Stimulated activated CD8-positive, alpha-beta memory T cell treated with anti-CD3 and anti-CD28 coated beads, Interleukin-4, amount 100 ng/mL, for 4 hours (primary cell): ENCODE measurements at regions not wholly inside any gene's neighbourhood (a gene's known extent, or its start where the extent isn't known, plus 50 kb on each side); places are given as distances from the start of the nearest gene placed in this dataset.

Experiments
- DNase-seq, 2 donors: peaks; one replicate each; pipeline ENCODE4 v3.0.0-alpha.2; 2020; ENCODE audit warnings: low read depth in 2 of 2, low spot score in 1 of 2

DNA sequence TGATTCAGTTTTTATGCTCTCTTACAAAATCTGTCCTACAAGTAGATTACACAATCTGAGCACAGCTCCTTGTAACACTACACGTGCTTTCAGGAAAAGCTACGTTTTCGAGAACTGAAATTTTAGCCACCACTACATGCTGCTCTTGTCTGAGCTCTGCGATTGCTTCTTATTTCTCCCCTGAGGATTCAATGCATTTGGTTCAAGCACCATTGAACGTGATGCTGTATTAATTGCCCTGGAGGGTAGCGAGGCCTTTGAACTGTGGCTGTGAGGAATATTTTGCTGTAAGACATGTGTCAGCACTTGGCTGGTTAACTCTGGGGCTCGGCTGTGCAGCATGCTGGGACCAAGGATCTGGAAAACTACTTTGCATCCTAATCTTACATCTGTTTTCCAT lies 405.8 kb downstream of the EPHA4 start:
- DNase-seq: no peak

DNA sequence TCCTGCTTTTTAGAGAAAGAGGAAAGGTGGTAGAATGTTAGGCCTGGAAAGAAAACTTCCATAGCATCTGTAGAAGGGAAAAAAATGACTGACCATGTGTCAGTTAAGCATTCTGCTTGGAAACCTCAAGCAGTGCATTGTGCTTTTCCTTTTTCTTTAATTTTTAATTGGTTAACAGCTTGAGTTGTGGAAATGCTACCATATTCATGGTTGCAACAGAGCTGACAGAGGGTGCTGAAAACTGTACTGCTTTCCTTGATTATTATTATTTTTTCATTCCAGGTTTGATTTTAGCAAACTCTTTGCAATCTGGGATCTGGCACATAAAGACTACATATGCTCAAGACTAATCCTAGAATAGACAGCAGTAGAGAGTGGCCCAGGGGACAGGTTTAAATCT lies 404.5 kb downstream of the EPHA4 start:
- DNase-seq: no peak

DNA sequence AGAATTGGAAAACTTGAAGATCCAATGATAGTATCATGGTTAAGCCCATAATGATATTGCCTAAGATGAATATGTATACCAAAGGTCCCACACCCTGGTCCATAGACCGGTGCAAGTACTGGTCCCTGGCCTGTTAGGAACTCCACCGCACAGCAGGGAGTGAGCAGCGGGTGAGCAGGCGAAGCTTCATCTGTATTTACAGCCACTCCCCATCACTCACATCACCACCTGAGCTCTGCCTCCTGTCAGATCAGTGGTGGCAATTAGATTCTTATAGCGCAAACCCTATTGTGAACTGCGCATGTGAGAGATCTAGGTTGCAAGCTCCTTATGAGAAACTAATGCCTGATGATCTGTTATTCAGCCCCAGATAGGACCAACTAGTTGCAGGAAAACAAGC lies 402.4 kb downstream of the EPHA4 start:
- no peak for DNase-seq

DNA sequence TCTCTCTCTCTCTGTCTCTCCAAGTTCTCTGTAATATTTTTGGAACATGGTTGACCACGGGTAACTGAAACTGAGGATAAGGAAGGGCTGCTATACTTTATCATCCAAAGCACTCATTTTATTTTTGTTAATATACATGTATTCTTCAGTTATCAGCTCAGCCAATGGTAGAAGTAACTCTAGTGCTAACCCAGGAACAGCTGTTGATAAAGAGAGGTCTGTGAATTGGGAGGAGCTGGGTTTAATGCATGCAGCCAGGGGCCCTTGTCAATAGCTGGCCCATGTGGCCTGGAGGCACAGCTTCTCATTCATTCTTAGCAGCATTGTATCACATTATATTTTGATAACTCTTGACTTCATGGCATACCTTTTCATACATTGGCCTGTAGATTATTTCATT lies 401.6 kb downstream of the EPHA4 start:
- DNase-seq: no peak

DNA sequence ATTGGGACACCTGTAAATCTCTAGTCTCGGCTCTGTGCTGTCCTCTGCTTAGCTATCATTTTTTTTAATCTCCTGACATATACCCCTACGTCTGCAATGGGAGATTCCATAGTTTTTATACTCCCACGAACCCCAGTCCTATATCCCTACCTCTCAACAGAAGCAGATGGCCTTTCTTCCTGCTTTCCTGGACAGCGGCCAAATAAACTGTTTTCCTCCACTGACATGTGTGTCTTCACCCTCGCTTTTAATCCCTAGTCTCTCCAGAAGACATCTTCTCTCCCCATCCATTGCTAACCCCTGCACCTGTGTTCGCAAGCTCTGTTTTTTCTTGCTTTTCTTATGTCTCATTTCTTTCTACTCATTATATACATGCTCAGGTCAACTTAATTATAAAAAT lies 395.4 kb downstream of the EPHA4 start:
- DNase-seq: no peak

DNA sequence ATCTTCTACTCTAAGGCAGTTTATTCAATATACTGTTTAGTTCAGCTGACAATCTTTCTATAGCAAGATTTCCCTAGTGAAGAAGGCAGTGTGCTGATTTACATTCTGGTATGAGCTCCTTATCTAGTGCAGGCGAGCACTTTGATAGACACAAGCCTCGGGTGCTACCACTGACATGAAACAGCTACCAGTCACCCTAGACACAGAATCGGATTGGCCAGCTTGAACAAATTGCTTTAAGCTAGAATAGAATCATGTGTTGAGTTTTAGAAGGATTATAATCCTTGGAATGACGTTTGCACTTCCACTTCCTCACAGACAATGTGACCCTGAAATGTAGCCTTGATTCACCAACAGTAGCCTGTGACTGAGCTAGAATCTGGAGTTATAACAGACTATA lies 394.0 kb downstream of the EPHA4 start:
- DNase-seq: no peak

DNA sequence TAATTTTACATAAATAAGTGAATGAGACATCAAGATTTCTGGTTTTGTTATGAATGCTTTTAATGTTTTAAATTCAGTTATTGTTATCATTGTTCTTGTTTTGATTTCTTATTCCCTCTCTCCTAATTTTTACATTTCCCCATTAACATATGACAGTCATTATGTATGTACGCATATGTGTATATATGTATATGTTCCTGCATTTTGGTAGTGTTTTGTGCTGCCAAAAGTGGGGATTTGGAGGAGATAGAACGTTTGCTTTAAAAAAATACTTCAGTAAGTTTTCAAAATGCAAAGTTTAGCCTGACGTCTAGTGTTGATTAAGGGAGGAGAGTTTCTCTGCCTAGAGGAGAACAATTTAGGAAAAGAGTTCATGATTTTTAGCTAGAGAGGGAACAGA lies 385.2 kb downstream of the EPHA4 start:
- no peak for DNase-seq

DNA sequence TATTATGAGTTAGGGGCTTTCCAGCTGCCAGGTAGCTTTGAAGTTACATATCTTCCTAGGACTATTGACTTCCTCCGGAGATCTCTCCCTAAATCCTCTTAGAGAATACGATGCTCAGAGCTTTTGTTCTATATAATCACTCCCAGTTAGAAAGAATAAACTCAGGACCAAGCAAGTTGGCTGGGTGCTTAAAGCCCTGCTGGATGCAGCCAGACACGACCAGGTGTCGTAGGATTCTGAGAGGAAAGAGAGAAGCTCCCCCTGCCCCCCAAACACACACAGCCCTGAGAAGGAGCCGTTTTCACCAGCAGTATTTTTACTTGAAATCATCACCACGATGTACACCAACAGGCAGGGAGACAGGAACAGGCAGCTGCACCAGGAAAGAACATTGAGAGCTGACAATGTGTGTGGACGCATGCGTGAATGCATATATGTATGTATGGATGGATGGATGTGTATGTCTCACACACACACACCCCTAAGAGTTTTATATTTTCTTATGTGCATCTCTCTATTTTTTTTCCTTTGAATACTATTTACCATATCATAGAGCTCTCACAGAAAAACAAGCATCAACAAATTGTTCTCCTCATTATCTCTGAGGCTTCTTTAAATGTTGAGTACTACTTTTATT lies 382.6 kb downstream of the EPHA4 start:
- DNase-seq: no peak

DNA sequence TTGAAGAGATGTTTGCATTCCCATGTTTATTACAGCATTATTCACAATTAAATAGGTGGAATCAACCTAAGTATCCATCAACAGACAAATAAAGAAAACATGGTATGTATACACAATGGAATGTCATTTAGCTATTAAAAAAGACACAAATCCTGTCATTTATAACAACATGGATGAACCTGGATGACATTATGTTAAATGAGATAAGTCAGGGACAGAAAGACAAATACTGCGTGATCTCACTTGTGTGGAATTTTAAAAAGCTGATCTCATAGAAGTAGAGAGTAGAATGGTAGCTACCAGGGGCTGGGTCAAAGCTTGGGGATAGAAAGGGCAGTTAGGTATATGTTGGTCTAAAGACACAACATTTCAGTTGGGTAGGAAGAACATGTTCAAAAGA lies 376.3 kb downstream of the EPHA4 start:
- no peak for DNase-seq

DNA sequence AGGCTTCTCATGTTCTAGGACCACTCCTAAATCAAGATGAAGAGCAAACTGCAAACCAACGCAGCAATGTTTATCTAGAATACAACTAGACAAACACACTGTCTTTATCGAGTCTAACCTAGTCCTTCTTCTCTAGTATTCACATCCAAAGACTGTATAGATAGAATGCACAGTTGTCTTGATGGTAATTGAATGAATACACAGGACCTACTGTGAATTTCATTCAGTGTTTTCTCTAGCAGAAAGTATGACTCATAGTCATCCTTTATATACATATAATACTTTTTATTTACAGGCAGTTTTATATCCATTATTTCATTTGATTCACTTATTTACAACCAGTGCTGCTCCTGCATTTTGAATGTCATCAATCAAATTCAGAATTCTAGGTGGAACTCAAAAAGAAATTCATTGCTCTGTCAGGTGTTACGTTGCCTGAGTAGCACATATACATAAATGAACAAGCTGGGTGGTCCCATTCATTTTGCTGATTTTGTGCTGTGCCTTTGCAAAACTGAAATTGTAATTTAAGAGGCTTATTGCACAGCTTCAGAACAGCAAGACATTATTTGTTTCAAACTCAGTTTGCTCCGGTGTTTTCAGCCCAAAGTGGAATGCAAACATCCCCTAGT lies 374.8 kb downstream of the EPHA4 start:
- DNase-seq: no peak

DNA sequence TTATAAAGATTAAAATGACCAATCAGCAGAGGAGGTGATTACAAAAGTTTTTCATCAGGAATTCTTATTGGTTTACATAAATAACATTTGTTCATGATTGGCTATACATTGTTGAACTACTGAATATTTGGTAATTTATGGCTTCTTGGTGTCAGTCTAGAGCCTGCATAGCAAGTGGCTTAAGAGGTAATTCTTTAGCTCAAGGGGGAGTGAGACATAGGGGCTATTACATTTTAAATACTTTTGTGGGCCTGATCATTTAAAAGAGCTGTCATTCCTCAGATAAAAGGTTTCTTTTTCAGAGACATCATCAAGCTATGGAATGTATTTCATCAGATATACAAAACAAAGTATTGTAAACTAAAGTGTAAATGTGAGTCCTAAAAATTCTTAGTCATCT lies 373.8 kb downstream of the EPHA4 start:
- DNase-seq: no peak

DNA sequence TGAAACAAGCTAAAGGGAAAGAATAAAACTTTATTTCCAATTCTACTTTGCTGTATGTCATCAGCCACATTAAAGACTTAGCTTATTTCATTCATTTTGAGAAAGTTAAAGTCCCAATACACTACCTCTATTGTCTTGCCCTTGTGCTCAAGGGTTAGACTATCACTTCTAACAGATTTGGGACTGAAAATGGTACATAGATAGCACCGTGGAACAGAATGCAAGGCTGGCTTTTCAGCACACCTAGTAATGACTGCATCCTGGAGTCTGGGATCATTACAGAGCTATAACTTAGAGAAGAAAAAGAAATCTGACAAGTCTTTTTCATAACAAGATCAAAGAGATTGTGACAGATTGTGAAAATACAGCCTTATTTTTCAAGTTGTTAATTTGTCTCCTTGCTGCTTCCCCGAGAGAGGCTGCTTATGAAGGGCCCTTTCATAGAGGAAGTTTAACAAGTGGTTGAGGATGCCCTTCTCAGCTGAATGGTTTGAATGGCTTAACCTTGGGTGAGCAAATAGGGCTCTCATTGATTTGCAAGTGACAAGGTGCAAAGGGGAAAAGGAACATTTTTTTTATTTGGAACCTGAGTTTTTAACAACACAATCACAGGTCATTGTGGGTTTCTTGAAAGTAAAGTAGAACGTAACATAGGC lies 371.8 kb downstream of the EPHA4 start:
- DNase-seq: no peak

DNA sequence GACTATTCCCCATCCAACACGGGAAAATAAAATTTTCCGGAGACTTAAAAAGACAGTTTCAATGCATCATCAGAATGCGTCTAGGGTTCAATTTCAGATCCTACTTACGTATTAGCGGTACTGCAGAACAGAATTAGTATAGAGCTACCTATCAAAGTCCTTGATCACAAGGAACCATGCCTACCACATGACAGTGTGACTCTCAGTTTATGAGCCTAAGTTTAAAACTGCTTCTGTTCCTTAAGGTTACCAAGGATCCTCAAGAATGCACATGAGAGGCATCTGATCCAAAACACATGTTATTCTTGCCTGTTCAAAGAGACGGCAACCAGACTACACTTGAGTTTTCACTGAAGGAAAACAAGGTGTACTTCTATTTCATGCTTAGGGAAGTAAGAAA lies 369.7 kb downstream of the EPHA4 start:
- DNase-seq: no peak

DNA sequence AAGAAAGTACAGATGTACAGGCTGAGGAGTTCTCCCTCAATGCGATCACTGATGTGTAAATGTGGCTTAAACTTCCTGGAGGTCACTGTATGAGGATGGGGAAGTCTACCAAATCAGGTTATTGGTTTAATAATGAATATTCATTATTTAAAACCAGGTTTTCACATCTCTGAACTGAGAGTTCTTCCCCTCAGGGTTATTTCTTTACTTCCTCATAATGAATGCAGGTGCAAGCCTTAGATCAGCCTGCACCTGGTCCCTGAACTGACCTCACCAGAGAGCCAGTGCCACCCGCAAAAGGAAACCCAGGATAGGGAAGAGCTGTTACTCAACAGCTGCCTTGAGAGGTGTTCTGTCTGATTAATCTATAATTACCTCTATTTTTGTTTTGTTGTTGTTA lies 369.0 kb downstream of the EPHA4 start:
- no peak for DNase-seq

DNA sequence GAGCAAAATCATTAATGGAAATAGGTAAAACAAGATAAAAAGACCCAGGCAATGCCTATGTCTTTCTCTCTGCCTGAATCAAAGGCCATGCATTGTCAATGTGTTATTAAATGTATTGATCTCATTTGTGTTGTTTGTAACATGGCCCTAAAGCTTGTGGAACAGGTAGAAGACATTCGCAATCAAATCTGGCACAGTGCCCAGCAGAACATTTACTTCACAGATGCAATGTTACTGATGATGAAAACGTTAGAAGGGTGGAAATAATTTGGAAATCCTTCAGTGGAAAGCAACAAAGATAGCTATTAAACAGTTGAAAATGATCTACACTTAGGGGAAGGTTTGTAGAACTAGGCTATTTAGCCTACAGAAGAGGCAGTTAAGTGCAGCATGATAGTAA lies 368.2 kb downstream of the EPHA4 start:
- DNase-seq: no peak

DNA sequence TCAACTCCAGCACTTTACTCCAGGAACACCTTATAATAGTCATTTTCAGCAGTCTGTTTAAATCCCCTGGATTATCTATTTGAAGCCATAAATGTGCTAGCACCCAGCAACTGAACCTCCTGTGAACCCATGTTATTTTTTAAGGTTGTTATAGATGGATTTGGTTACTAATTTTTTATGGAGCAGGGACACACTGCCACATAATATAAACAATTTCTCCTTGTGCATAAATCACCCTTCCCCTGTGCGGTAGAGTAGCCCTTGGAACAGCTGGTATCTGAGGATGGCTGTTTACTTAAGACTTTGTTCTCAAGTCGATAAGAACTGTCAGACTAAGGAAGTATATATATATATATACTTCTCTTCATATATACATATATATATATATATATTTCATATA lies 367.4 kb downstream of the EPHA4 start:
- no peak for DNase-seq

DNA sequence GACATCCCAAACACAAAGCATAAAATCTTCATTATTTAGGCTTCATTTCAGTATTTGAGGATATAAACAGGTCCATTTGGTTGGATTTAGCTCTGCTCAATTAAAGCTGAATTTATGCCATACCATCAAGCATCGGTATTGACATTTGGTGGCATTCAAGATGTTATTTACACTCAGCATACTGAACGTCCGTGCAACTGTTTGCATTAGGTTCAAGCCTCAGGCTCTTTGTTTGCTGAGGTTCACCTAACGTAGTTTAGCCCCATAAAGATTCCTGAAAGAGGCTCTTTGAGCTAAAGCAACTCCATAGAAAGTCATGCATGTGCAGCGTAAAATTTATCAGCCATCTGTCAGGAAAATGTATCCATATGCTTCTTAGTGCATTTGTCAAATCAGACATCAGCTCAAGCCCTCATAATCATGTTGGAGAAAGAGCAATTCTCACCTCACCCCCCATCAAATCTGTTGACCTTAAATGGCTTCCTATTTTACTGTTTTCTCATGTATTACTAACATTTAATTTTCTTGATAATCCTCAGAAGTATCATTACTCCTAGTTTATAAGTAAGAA lies 366.9 kb downstream of the EPHA4 start:
- no peak for DNase-seq

DNA sequence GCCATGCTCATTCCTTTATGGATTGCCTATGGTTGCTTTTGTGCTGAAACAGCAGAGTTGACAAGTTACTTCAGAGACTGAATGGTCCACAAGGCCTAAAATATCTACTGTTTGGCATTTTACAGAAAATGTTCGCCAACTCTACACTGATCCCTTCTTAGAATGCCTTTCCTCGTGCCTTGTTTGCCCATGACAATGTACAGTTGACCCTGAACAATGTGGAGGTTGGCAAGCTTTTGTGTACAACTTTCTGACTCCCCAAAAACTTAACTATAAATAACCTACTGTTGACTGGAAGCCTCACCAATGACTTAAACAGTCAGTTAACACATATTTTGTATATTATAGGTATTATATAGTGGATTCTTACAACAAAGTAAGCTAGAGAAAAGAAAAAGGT lies 361.4 kb downstream of the EPHA4 start:
- no peak for DNase-seq

DNA sequence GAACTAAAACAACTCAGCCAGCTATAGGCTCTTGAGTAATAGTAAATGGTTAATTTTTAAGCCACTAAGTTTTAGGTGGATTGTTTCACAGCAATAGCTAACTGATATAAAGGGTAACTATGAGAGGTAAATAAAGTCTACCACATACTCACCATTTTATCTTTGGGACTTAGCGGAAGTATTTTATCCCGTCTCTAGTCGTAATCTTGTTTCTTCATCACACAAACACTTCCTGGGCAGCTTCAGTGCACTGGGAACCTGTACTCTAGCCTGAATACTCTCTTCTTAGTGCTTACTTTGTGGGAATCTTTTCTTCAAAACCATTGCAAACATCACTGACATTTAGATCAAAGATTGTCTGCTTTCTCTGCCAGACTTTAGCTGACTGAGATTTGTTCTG lies 360.5 kb downstream of the EPHA4 start:
- DNase-seq: no peak

DNA sequence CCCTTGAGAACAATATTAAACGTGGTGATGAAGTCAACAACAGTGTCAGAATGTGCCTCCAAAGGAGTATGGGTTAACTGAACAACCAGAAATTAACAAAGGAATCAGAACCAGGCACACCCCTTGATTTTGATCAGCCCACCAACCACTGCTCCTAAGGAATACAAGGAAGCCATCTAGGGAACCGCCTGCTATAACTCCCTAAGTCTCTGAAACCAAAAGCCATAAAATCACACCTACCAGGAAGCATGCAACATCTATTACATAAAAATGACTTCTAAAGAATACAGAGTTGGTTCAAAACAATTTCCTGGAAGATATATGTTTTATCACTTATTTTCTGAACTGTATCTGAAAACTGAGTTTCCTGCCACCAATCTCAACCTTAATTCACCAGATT lies 360.0 kb downstream of the EPHA4 start:
- no peak for DNase-seq

DNA sequence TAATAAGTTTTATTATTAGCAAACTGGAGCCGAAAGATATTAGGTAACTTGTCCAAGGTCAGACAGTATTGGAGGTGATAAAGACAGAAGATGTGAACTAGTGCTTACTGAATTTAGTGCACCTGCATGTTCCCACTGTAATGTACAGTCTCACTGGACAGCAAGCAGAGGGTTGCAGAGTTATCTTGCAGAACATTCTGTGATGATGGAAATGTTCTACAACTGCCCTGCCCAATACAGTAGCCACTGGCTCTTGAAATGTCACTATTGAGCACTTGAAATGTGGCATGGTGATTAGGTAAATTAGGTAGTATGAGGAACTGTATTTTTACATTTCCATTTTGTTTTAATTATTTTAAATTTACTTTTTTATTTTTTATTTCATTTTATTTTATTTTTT lies 356.6 kb downstream of the EPHA4 start:
- DNase-seq: no peak

DNA sequence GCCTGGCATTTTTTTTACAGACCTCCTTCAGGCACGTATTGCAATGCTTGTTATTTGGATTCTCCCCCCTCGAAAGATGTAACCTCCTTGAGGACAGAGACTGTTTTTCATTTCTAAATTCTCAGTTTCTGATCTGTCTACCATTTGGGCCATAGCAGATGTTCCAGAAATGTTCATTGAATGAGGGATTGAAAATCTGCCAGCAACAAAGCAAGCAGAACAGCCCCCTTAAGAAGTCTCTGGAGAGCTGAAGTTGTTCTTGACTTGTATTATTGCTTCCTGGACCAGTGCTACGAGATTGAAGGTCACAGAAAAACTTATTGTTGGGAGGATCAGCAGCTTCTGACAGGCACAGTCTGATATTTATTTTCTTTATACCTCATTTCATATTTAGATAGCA lies 355.5 kb downstream of the EPHA4 start:
- no peak for DNase-seq

DNA sequence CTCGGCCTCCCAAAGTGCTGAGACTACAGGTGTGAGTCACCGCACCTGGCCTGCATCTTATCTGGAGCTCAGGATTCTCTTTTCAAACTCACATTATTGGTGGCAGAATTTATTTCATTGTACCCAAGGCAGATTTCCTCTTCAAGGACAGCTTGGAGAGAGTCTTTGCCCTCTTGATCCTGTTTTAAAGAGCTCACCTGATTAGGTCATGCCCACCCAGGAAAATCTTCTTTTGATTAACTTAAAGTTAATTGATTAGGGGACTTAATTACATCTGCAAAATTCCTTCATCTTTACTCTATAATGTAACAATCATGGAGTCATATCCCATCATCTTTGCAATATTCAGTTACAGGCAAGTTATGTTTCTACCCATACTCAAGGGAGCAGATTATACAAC lies 346.4 kb downstream of the EPHA4 start:
- no peak for DNase-seq
